Gastrocnemius medialis (tissue), 4 donors: ENCODE measurements at regions not wholly inside any gene's neighbourhood (a gene's known extent, or its start where the extent isn't known, plus 50 kb on each side); places are given as distances from the start of the nearest gene placed in this dataset.

ENCODE experiments used
- POLR2A ChIP-seq, 2 donors: fragments of 450-650 bp; IDR thresholded peaks; one replicate each; pipeline ENCODE4 v1.6.1; 2017; ENCODE audit warnings: antibody characterized with exemption in 2 of 2, mild to moderate bottlenecking in 2 of 2, moderate library complexity in 2 of 2
- TF ChIP-seq, protein P1 (sequence below), 5 experiments: fragments of 450-650 bp in 3 of 5; fragments of 200-600 bp in 2 of 5; sonication (generic) in 2 of 5; IDR thresholded peaks in 4 of 5; conservative IDR thresholded peaks in 1 of 5; 1 replicate in 4 of 5; 2 replicates in 1 of 5; pipeline ENCODE4 v1.5.1; 2016 to 2019; ENCODE audit warnings: antibody characterized with exemption in 5 of 5, mild to moderate bottlenecking in 3 of 5, moderate library complexity in 3 of 5

GRCh38 chr12:13857750-13858149 lies 123.7 kb downstream of the GRIN2B start:
- TF ChIP-seq, protein P1, sequence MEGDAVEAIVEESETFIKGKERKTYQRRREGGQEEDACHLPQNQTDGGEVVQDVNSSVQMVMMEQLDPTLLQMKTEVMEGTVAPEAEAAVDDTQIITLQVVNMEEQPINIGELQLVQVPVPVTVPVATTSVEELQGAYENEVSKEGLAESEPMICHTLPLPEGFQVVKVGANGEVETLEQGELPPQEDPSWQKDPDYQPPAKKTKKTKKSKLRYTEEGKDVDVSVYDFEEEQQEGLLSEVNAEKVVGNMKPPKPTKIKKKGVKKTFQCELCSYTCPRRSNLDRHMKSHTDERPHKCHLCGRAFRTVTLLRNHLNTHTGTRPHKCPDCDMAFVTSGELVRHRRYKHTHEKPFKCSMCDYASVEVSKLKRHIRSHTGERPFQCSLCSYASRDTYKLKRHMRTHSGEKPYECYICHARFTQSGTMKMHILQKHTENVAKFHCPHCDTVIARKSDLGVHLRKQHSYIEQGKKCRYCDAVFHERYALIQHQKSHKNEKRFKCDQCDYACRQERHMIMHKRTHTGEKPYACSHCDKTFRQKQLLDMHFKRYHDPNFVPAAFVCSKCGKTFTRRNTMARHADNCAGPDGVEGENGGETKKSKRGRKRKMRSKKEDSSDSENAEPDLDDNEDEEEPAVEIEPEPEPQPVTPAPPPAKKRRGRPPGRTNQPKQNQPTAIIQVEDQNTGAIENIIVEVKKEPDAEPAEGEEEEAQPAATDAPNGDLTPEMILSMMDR (IDR thresholded peaks at IDR 0.05 in 4 of 5, conservative IDR thresholded peaks at IDR 0.05 in 1 of 5): no peak
- no peak for TF ChIP-seq POLR2A (IDR thresholded peaks at IDR 0.05)
